ENCODE measurements at regions not wholly inside any gene's neighbourhood (a gene's known extent, or its start where the extent isn't known, plus 50 kb on each side); places are given as distances from the start of the nearest gene placed in this dataset.
"Not testable (repeated sequence)": the region's sequence is repeated elsewhere in the genome, so short reads cannot be mapped to it uniquely, and the experiment has no call there.

- no peak overlapping the region for H3K27ac Mint-ChIP-seq
- H3K9me3 Mint-ChIP-seq, result peaks cover 0 to 1% of the 10 kb centered on the region in 2 donors
- no peaks in the 10 kb centered on the region for H3K27me3 Mint-ChIP-seq
- DNase-seq (no peak), ATAC-seq (replicated peaks) (no peak)
- no peak overlapping the region for H3K4me3 Mint-ChIP-seq
- no peaks in the 10 kb centered on the region for H3K36me3 Mint-ChIP-seq
- no peaks in the 10 kb centered on the region for H3K4me1 Mint-ChIP-seq
These were observed 199.4 kb upstream of the CENPE start for GRCh38 chr4:103397541-103397940.

GRCh38 chr4:103387508-103388011 lies 189.4 kb upstream of the CENPE start:
- H3K9me3 Mint-ChIP-seq, result peaks cover 10 to 23% of the 10 kb centered on the region in 2 donors
- not testable (repeated sequence) for H3K27me3 Mint-ChIP-seq

GRCh38 chr4:103385565-103385964 lies 187.4 kb upstream of the CENPE start:
- not testable (repeated sequence) for ATAC-seq (replicated peaks); DNase-seq; H3K4me1 Mint-ChIP-seq; H3K4me3 Mint-ChIP-seq; H3K27ac Mint-ChIP-seq; H3K27me3 Mint-ChIP-seq; H3K36me3 Mint-ChIP-seq
- peaks cover 13 to 26% of the 10 kb centered on the region in 2 donors for H3K9me3 Mint-ChIP-seq

More at GRCh38 chr4:103387508-103388011, 189.4 kb upstream of the CENPE start:
- H3K36me3 Mint-ChIP-seq; DNase-seq; ATAC-seq (replicated peaks); H3K27ac Mint-ChIP-seq; H3K4me3 Mint-ChIP-seq; H3K4me1 Mint-ChIP-seq: not testable (repeated sequence)

- no peak for ATAC-seq (replicated peaks)
- DNase-seq, result no peak
- Mint-ChIP-seq H3K9me3 (no peaks in the 10 kb centered on the region), H3K36me3 (no peaks in the 10 kb centered on the region), H3K27ac (no peak overlapping the region), H3K4me1 (no peaks in the 10 kb centered on the region), H3K27me3 (no peaks in the 10 kb centered on the region), H3K4me3 (no peak overlapping the region)
These were observed 177.1 kb upstream of the CENPE start for GRCh38 chr4:103375278-103375677.

- no peaks in the 10 kb centered on the region for H3K4me1 Mint-ChIP-seq
- ATAC-seq (replicated peaks) (no peak), DNase-seq (no peak)
- H3K4me3 Mint-ChIP-seq, result no peak overlapping the region
- H3K36me3 Mint-ChIP-seq, result no peaks in the 10 kb centered on the region
- H3K27ac Mint-ChIP-seq, result no peak overlapping the region
- H3K9me3 Mint-ChIP-seq, result no peaks in the 10 kb centered on the region
- H3K27me3 Mint-ChIP-seq, result no peaks in the 10 kb centered on the region
These were observed 176.6 kb upstream of the CENPE start for GRCh38 chr4:103374758-103375157.

DNA sequence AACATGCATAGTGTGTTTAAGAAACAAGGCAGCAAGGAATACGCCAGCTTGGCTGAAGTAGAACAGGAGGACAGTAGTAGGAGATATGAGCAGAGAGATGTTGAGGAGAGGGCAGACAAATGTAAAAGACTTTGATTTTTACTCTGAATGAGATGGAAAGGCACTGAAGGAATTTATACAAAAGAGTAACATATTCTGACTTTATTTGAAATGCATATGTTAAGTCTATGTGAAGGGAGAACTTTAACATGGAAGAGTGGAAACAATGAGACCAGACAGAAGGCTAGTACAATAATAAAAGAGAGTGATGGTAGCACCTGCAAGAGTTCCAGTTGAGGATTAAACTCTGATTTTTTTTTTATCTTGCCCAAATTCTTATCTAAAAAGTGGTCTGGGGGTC lies 176.2 kb upstream of the CENPE start:
- no peaks in the 10 kb centered on the region for H3K4me1 Mint-ChIP-seq
- H3K27me3 Mint-ChIP-seq, result no peaks in the 10 kb centered on the region
- H3K27ac Mint-ChIP-seq, result no peak overlapping the region
- DNase-seq (no peak), ATAC-seq (replicated peaks) (no peak)
- no peaks in the 10 kb centered on the region for H3K9me3 Mint-ChIP-seq
- H3K36me3 Mint-ChIP-seq, result no peaks in the 10 kb centered on the region
- H3K4me3 Mint-ChIP-seq, result no peak overlapping the region

GRCh38 chr4:103372002-103372558 lies 173.9 kb upstream of the CENPE start:
- Mint-ChIP-seq H3K4me3 (no peak overlapping the region), H3K9me3 (no peaks in the 10 kb centered on the region), H3K27me3 (no peaks in the 10 kb centered on the region), H3K4me1 (no peaks in the 10 kb centered on the region), H3K27ac (no peak overlapping the region), H3K36me3 (no peaks in the 10 kb centered on the region)
- DNase-seq (no peak), ATAC-seq (replicated peaks) (no peak)

DNA sequence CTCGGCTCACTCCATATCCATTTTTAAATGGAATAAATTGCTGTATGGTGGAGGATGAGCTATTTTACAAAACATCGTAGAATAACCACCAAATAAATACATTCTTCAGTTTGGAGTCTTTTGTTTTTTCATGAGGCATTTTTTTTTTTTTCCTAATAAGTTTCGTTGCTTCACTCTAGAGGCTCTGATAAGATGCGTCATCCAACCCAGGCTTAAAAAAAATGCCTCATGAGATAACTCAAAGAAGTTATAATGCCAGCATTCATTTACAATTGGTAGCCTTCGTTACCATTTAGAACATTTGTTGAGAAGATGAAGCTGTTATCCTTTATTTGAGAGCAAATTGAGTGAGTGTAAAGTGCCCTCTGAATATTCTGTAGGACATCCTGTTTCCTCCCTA lies 172.2 kb upstream of the CENPE start:
- no peaks in the 10 kb centered on the region for H3K4me1 Mint-ChIP-seq
- no peaks in the 10 kb centered on the region for H3K36me3 Mint-ChIP-seq
- no peaks in the 10 kb centered on the region for H3K9me3 Mint-ChIP-seq
- H3K4me3 Mint-ChIP-seq, result no peak overlapping the region
- no peak overlapping the region for H3K27ac Mint-ChIP-seq
- DNase-seq (no peak), ATAC-seq (replicated peaks) (no peak)
- no peaks in the 10 kb centered on the region for H3K27me3 Mint-ChIP-seq

- no peaks in the 10 kb centered on the region for H3K27me3 Mint-ChIP-seq
- H3K36me3 Mint-ChIP-seq, result no peaks in the 10 kb centered on the region
- H3K27ac Mint-ChIP-seq, result no peak overlapping the region
These were observed 167.1 kb upstream of the CENPE start for GRCh38 chr4:103365285-103365684.

GRCh38 chr4:103364083-103364482 lies 165.9 kb upstream of the CENPE start:
- Mint-ChIP-seq H3K27me3 (no peaks in the 10 kb centered on the region), H3K4me1 (no peaks in the 10 kb centered on the region), H3K27ac (no peak overlapping the region), H3K36me3 (no peaks in the 10 kb centered on the region), H3K4me3 (no peak overlapping the region), H3K9me3 (peaks cover 10 to 14% of the 10 kb centered on the region in 2 donors)
- ATAC-seq (replicated peaks) (no peak), DNase-seq (no peak)

More at GRCh38 chr4:103365285-103365684, 167.1 kb upstream of the CENPE start:
- H3K4me3 Mint-ChIP-seq, result no peak overlapping the region
- peaks cover 4 to 7% of the 10 kb centered on the region in 2 donors for H3K9me3 Mint-ChIP-seq
- no peak for DNase-seq
- no peak for ATAC-seq (replicated peaks)
- no peaks in the 10 kb centered on the region for H3K4me1 Mint-ChIP-seq

- peaks cover 12 to 15% of the 10 kb centered on the region in 2 donors for H3K9me3 Mint-ChIP-seq
These were observed 163.8 kb upstream of the CENPE start for GRCh38 chr4:103361926-103362325.

GRCh38 chr4:103359900-103360299 lies 161.8 kb upstream of the CENPE start:
- DNase-seq (no peak), ATAC-seq (replicated peaks) (no peak)
- no peaks in the 10 kb centered on the region for H3K36me3 Mint-ChIP-seq
- peaks cover 12 to 17% of the 10 kb centered on the region in 2 donors for H3K9me3 Mint-ChIP-seq
- no peaks in the 10 kb centered on the region for H3K27me3 Mint-ChIP-seq
- no peaks in the 10 kb centered on the region for H3K4me1 Mint-ChIP-seq
- no peak overlapping the region for H3K4me3 Mint-ChIP-seq
- no peak overlapping the region for H3K27ac Mint-ChIP-seq

More at GRCh38 chr4:103361926-103362325, 163.8 kb upstream of the CENPE start:
- Mint-ChIP-seq H3K27ac (no peak overlapping the region), H3K36me3 (no peaks in the 10 kb centered on the region), H3K4me1 (no peaks in the 10 kb centered on the region), H3K27me3 (no peaks in the 10 kb centered on the region), H3K4me3 (no peak overlapping the region)
- no peak for ATAC-seq (replicated peaks)
- DNase-seq, result no peak

DNA sequence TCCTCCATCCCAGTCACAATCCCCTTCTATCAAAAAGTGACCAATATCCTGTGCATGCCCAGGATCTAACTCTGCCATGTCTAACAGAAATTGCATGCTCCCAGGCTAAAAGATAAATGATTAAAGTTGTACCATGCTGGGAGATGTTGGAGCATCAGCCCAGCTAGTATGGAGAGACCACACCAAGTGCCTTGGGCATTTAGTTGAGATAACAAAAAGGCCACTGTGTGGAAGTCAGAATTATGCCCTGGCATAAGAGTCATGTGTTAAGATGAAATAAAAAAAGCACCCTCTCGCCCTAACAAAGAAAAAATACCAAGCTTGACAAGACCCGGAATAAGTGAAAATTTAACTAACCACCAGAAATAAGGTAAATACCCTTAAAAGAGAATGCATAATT lies 155.9 kb upstream of the CENPE start:
- Mint-ChIP-seq H3K9me3 (peaks cover 1 to 2% of the 10 kb centered on the region in 2 donors), H3K27ac (no peak overlapping the region), H3K4me3 (no peak overlapping the region), H3K27me3 (no peaks in the 10 kb centered on the region), H3K36me3 (no peaks in the 10 kb centered on the region), H3K4me1 (no peaks in the 10 kb centered on the region)
- ATAC-seq (replicated peaks), result no peak
- DNase-seq, result no peak

DNA sequence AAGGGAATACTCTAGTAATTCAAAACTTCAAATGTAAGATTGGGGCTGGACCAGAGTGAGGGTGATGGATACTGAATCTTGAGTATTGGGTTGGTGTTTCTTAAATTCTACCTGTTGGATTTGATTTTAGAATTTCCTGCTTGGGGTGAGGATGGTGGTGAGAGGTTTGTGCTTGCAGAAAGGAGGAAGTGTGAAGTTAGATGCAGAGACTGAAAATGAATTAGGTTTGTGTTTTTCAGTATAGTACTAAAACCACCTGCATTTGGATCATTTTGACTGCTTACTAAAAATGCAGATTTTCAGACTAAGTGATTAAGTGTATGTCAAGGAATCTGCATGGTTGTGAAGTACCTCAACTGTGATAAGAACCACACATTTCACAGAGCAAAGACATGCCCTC lies 131.5 kb upstream of the CENPE start:
- H3K9me3 Mint-ChIP-seq, result peaks cover 0 to 7% of the 10 kb centered on the region in 2 donors
- H3K27me3 Mint-ChIP-seq, result no peaks in the 10 kb centered on the region
- H3K36me3 Mint-ChIP-seq, result no peaks in the 10 kb centered on the region
- H3K27ac Mint-ChIP-seq, result no peak overlapping the region
- H3K4me1 Mint-ChIP-seq, result no peaks in the 10 kb centered on the region
- ATAC-seq (replicated peaks), result no peak
- DNase-seq, result no peak
- H3K4me3 Mint-ChIP-seq, result no peak overlapping the region

GRCh38 chr4:103324811-103325210 lies 126.7 kb upstream of the CENPE start:
- DNase-seq (no peak), ATAC-seq (replicated peaks) (no peak)
- Mint-ChIP-seq H3K27ac (no peak overlapping the region), H3K4me1 (no peaks in the 10 kb centered on the region), H3K9me3 (no peaks in the 10 kb centered on the region), H3K27me3 (no peaks in the 10 kb centered on the region), H3K4me3 (no peak overlapping the region), H3K36me3 (no peaks in the 10 kb centered on the region)

Data from stimulated activated naive B cell treated with anti-CD40 and anti-IgM and Interleukin-4, amounts not matched to agents 10 μg/mL and 1 μg/mL and 100 μg/mL, for 72 hours (primary cell).